ENCODE measurements at regions not wholly inside any gene's neighbourhood (a gene's known extent, or its start where the extent isn't known, plus 50 kb on each side); places are given as distances from the start of the nearest gene placed in this dataset.

DNA sequence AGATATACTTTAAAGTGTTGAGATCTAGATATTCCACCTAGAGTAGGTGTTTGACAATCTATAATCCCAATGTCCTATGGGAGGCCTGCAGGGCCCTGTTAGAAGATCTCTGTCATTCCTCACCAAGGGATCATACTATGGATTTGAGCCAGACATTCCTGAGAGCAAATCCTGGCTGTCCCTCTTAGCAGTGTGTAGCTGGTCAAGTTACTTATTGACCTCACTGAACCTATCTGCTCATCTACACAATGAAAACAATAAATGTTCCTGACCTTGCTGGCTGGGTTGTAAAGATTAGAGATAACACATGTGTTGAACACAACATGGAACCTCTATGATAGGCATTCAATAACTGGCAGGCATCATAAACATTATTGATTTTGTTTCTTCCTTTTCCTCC lies 265.6 kb upstream of the ATP11B start:
- DNase-seq (ENCODE audit: extremely low read depth in 1 of 2, low read depth in 1 of 2), result no peak

DNA sequence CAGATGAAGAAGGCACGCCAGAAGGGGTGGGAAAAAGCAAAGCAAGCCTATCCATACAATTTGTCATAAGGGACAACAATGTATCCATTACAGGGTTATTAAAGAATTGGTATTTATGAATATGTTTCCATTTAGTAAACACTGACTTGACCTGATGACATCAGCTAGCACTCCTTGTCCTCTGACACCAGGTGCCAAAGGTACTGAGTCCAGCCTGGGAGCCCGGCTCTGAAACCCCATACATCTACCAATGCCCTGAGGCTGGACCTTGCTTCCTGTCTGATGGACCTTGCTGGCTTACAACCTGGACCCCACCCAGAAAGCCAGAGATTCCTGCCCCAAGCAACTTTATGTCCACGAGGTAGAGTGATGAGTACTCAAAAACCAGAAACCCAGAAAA lies 263.0 kb upstream of the ATP11B start:
- no peak for DNase-seq (ENCODE audit: extremely low read depth in 1 of 2, low read depth in 1 of 2)

GRCh38 chr3:182533394-182533793 lies 259.9 kb upstream of the ATP11B start:
- no peak for DNase-seq (ENCODE audit: extremely low read depth in 1 of 2, low read depth in 1 of 2)

- DNase-seq (ENCODE audit: extremely low read depth in 1 of 2, low read depth in 1 of 2), result no peak
Measured at GRCh38 chr3:182544542-182544941, 248.8 kb upstream of the ATP11B start.

DNA sequence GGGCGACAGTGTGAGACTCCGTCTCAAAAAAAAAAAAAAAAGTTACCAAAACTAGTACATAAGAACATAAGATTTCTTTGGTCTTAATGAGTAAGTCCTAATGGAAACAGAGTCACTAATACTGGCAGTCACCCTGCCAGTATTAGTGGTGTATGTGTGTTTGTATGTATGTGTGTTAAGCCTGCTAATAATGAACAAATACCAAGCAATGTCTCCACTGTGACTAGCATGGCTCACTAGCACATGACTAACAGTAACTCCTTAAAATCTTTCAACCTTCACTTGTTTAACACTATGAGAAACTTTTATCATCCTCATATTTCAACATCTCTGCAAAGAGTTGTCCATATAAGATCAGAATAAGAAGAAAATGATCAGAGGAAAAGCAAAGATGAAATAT lies 231.0 kb upstream of the ATP11B start:
- DNase-seq (ENCODE audit: extremely low read depth in 1 of 2, low read depth in 1 of 2), result no peak

GRCh38 chr3:182565916-182566796 lies 227.1 kb upstream of the ATP11B start:
- DNase-seq (ENCODE audit: extremely low read depth in 1 of 2, low read depth in 1 of 2), result no peak

DNA sequence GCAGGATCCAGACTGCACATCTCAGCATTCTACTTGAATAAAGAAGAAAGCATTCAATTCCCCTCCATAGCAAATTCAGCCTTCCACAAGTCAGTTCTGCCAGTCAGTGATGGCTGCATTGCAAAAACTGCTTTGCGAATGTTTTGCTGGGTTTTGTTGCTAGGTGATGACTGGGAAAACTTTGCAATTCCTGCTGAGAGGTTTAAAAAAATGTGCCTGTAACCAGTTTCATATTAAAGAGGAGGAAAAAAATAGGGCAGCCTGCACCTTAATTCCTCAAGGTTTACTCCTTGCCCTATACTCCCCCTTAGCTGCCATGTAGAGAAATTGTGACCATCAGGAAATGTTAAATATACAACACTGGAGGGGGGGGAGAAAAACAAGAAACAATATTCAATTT lies 225.6 kb upstream of the ATP11B start:
- DNase-seq (ENCODE audit: extremely low read depth in 1 of 2, low read depth in 1 of 2), result no peak

DNA sequence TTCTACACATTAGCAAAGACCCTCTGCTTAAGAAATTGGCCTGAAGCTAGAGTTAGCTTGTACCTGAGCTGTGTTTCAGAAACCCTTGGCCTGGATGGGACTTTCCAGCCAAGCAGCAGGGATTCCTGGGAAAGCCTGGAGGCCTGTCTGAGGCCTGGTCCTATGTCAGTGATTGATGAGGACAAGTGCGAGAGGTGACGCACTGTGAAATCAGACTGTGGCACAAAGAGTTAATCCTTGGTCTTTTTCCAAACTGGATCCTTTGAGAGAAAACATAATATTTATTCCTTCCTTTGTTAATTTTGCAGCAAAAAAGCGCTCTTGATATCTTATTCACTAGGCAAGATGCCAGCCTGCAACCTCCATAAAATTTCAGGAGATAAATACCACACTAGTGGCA lies 225.0 kb upstream of the ATP11B start:
- DNase-seq (ENCODE audit: extremely low read depth in 1 of 2, low read depth in 1 of 2), result no peak

DNA sequence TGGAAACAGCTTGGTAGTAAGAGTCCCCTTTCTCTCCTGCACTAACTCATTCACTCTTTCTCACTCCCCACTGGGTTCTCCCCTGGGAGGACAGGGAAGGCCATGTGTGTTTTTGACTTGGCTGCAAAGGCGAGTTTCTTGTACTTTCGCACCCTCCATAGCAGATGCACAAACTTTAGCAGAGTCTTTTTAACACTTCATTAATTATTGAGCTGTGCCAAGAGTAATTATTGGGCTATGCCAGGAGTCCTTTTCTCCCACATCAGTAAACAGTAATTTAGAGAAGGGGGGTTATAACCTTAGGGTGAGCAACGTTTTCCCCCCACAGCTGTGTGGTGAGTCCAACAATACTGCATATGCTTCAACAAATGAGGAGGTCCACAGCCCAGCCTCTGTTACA lies 224.4 kb upstream of the ATP11B start:
- DNase-seq (ENCODE audit: extremely low read depth in 1 of 2, low read depth in 1 of 2), result no peak

DNA sequence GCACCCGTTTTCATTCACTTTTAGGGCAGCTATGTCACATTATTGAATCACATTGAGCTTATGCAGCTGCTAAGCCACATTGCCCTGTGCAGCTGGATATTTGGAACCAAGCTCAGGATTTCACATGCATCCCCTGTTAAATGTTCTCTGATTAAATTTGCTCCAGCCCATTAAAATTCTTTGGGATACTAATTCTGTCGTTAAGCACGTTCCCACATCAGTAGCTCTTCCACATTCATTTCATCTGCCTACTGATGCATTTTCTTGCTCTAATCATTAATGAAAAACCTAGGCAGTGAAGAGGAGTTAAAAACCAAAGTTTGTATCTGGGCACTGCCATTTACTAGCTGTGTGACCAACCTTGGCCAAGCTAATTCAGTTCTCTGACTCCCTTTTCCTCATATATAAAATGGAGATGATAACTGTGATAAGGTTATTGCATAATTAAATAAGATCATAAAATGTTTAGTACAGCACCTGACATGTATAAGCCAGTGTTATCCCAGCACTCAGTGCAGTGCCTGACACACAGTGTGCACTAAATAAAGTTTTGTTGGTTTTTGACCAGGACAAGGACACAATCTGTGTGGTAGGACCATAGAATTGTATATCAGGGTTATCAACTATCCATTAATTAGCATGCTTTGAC lies 222.2 kb upstream of the ATP11B start:
- DNase-seq (ENCODE audit: extremely low read depth in 1 of 2, low read depth in 1 of 2), result no peak

- no peak for DNase-seq (ENCODE audit: extremely low read depth in 1 of 2, low read depth in 1 of 2)
Measured at GRCh38 chr3:182575941-182576340, 217.4 kb upstream of the ATP11B start.

- no peak for DNase-seq (ENCODE audit: extremely low read depth in 1 of 2, low read depth in 1 of 2)
Measured at GRCh38 chr3:182583545-182583944, 209.8 kb upstream of the ATP11B start.

- DNase-seq (ENCODE audit: extremely low read depth in 1 of 2, low read depth in 1 of 2), result no peak
Measured at GRCh38 chr3:182585532-182586150, 207.7 kb upstream of the ATP11B start.

GRCh38 chr3:182592747-182593146 lies 200.6 kb upstream of the ATP11B start:
- DNase-seq (ENCODE audit: extremely low read depth in 1 of 2, low read depth in 1 of 2), result no peak

DNA sequence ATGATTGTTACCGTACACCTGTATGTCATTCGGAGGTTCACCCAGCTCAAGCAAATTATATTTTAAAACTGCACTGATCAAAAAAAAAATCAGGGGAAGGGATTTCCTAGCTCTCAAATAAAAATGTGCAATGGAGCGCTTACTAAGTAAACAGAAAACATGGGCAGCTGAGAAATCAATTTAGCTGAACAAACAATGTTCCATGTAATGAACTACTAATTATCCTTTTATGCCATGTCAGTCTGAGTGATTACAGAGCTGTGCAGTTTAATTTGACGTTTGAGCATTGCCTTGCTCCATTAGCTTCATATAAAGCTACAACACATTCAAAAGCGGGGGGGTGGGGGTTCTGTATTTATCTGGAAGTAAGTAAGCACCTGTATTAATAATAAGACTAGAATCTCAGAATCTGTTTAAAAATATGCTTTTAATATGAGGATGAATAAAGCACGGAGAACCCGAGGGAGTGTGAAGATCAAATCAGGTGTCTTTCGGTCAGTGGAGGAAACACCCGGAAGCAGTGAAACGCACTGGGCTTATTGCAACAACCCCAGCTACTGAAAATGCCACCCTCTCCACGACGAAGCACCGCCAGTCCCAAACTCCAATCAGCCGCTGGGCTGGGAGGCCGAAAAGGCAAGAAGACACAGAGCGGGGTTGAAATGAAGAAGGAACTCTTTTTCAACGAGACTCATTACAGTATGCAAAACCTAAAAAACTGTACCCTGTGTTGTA lies 196.5 kb upstream of the ATP11B start:
- no peak for DNase-seq (ENCODE audit: extremely low read depth in 1 of 2, low read depth in 1 of 2)

DNA sequence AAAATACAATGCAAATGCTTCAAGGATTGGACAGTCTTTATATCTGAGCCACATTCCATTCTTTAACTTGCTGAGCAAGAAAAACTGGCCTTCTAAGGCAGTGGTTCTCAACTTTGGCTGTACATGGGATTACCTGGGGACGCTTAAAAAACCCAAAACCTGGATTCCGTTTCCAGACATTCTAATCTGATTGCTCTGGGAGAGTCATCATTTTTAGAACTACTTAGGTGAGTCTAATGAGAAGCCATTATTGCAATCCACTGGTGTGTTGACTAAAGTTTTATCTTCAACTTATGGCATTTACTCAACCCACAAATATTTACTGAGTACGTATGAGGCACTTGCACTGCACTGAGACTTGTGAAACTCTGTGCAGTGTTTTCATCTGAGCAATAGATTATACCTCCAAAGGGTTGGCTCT lies 195.7 kb upstream of the ATP11B start:
- DNase-seq (ENCODE audit: extremely low read depth in 1 of 2, low read depth in 1 of 2), result no peak

DNA sequence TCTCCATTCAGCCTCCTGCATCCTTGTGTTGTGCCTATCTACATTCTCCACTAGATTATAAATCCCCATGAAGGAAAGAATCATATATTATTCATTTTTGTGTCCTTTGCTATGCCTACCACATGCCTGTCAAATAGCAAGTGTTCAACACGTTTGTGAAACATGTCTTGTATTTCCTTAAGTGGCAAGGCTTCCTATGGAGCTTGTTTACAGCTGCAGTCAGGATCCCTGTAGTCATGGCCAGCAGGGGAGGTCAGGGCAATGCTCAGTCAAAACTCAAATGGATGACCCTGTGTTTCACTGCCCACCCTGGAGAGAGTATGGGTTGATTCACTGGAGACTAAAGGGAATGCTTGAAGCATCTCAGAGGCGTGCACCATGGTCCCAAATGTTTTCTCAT lies 191.7 kb upstream of the ATP11B start:
- no peak for DNase-seq (ENCODE audit: extremely low read depth in 1 of 2, low read depth in 1 of 2)

- DNase-seq (ENCODE audit: extremely low read depth in 1 of 2, low read depth in 1 of 2), result no peak
Measured at GRCh38 chr3:182603501-182603900, 189.8 kb upstream of the ATP11B start.

DNA sequence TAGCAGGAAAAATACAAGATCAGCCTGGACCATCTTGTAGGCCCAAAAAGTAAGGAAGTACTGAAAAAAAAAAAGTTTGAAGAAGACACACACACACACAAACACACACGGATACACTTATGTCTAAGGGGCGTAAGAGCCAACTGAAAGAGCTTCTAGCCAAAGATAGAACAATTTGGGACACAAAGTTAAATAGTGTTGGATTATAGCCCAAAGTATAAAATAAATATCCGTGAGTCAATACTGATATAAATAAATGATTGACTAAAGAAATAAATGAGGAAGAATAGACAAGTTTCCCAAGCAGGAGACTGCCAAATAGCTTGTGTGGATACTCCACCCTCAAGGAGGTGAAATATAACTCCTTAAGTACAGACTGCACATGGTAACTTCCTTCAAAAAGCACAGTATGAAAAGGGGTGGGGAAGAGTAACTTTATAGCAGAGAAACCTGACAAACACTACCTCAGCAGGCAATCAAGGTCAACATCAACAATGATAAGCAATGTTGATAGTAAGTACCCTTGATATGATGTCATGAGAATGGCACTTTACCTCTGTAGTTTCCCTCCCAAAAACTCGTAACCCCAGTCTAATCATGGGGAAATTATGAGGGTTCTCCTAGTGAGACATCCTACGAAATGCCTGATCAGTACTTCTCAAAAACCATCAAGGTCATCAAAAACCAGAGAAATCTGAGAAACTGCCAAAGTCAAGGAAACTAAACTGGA lies 187.3 kb upstream of the ATP11B start:
- DNase-seq (ENCODE audit: extremely low read depth in 1 of 2, low read depth in 1 of 2), result no peak

DNA sequence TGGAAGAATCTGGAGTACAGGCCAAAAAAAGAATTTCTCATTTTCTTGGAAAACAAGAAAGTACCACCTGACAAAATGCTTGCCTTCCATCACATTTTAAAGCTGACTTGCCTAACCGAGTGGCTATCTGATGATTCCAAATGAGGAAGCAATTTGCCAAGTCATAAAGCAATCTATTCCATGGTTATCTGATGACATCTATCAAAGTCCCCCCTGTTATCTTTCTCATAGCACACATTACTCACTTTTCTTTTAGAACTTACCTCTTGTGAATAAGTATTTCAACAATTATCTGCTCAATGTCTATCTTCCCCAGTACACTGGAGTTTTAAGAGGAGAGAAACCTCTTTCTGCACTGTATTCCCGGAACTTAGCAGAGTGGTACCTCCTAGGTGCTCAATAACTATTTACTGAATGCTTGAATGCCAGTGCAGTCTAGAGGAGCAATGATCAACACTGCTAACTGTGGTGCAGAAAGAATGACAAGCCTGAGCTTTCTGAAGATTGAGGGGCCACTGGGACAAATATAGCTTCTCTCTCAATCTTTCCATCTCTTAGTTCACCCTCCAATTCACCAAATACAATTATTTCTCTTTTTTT lies 186.3 kb upstream of the ATP11B start:
- no peak for DNase-seq (ENCODE audit: extremely low read depth in 1 of 2, low read depth in 1 of 2)
